ENCODE measurements at regions not wholly inside any gene's neighbourhood (a gene's known extent, or its start where the extent isn't known, plus 50 kb on each side); places are given as distances from the start of the nearest gene placed in this dataset.
"Not testable (repeated sequence)": the region's sequence is repeated elsewhere in the genome, so short reads cannot be mapped to it uniquely, and the experiment has no call there.

- Mint-ChIP-seq H3K27ac (ENCODE audit: unreplicated experiment) (peak overlapping the region; percentile 91), H3K4me3 (ENCODE audit: unreplicated experiment) (no peak overlapping the region), H3K9me3 (ENCODE audit: low read depth) (peaks cover 13% of the 10 kb centered on the region), H3K4me1 (ENCODE audit: low read depth) (peaks cover 47% of the 10 kb centered on the region), H3K27me3 (ENCODE audit: low read depth) (no peaks in the 10 kb centered on the region), H3K36me3 (ENCODE audit: low read depth) (peaks cover 15% of the 10 kb centered on the region)
- TF ChIP-seq CTCF (IDR thresholded peaks at IDR 0.05), result no peak
- DNase-seq (ENCODE audit: low spot score), result no peak
These were observed 51.5 kb downstream of the CRPPA start for GRCh38 chr7:16369855-16370254.

- Mint-ChIP-seq H3K27ac (ENCODE audit: unreplicated experiment) (peak overlapping the region; percentile 91), H3K4me1 (ENCODE audit: low read depth) (peaks cover 47% of the 10 kb centered on the region), H3K36me3 (ENCODE audit: low read depth) (peaks cover 15% of the 10 kb centered on the region), H3K9me3 (ENCODE audit: low read depth) (peaks cover 13% of the 10 kb centered on the region)
- H3K27me3 Mint-ChIP-seq (ENCODE audit: low read depth); DNase-seq (ENCODE audit: low spot score); H3K4me3 Mint-ChIP-seq (ENCODE audit: unreplicated experiment): not testable (repeated sequence)
These were observed 52.0 kb downstream of the CRPPA start for GRCh38 chr7:16369309-16369708.

- no peak for DNase-seq (ENCODE audit: low spot score)
- Mint-ChIP-seq H3K36me3 (ENCODE audit: low read depth) (peaks cover 15% of the 10 kb centered on the region), H3K9me3 (ENCODE audit: low read depth) (peaks cover 13% of the 10 kb centered on the region), H3K27me3 (ENCODE audit: low read depth) (no peaks in the 10 kb centered on the region), H3K4me3 (ENCODE audit: unreplicated experiment) (no peak overlapping the region), H3K27ac (ENCODE audit: unreplicated experiment) (peak overlapping the region; percentile 91), H3K4me1 (ENCODE audit: low read depth) (peaks cover 47% of the 10 kb centered on the region)
- TF ChIP-seq CTCF (IDR thresholded peaks at IDR 0.05), result no peak
These were observed 52.5 kb downstream of the CRPPA start for GRCh38 chr7:16368885-16369284.

- no peak for TF ChIP-seq CTCF (IDR thresholded peaks at IDR 0.05)
- Mint-ChIP-seq H3K27me3 (ENCODE audit: low read depth) (no peaks in the 10 kb centered on the region), H3K36me3 (ENCODE audit: low read depth) (peaks cover 6% of the 10 kb centered on the region), H3K9me3 (ENCODE audit: low read depth) (peaks cover 8% of the 10 kb centered on the region), H3K27ac (ENCODE audit: unreplicated experiment) (peak overlapping the region; percentile 73), H3K4me3 (ENCODE audit: unreplicated experiment) (no peak overlapping the region), H3K4me1 (ENCODE audit: low read depth) (peaks cover 47% of the 10 kb centered on the region)
- DNase-seq (ENCODE audit: low spot score), result no peak
These were observed 54.2 kb downstream of the CRPPA start for GRCh38 chr7:16367115-16367514.

- H3K27me3 Mint-ChIP-seq (ENCODE audit: low read depth), result no peaks in the 10 kb centered on the region
- peaks cover 46% of the 10 kb centered on the region for H3K4me1 Mint-ChIP-seq (ENCODE audit: low read depth)
- H3K27ac Mint-ChIP-seq (ENCODE audit: unreplicated experiment), result peak overlapping the region; percentile 36
- no peaks in the 10 kb centered on the region for H3K9me3 Mint-ChIP-seq (ENCODE audit: low read depth)
- DNase-seq (ENCODE audit: low spot score), result no peak
- no peak overlapping the region for H3K4me3 Mint-ChIP-seq (ENCODE audit: unreplicated experiment)
- TF ChIP-seq CTCF (IDR thresholded peaks at IDR 0.05), result no peak
- H3K36me3 Mint-ChIP-seq (ENCODE audit: low read depth), result peaks cover 3% of the 10 kb centered on the region
These were observed 55.4 kb downstream of the CRPPA start for GRCh38 chr7:16365952-16366351.

- TF ChIP-seq CTCF (IDR thresholded peaks at IDR 0.05), result no peak
- peaks cover 42% of the 10 kb centered on the region for H3K4me1 Mint-ChIP-seq (ENCODE audit: low read depth)
- no peak for DNase-seq (ENCODE audit: low spot score)
- no peaks in the 10 kb centered on the region for H3K9me3 Mint-ChIP-seq (ENCODE audit: low read depth)
- H3K27ac Mint-ChIP-seq (ENCODE audit: unreplicated experiment), result no peak overlapping the region
- H3K27me3 Mint-ChIP-seq (ENCODE audit: low read depth), result no peaks in the 10 kb centered on the region
- H3K36me3 Mint-ChIP-seq (ENCODE audit: low read depth), result peaks cover 3% of the 10 kb centered on the region
- no peak overlapping the region for H3K4me3 Mint-ChIP-seq (ENCODE audit: unreplicated experiment)
These were observed 56.2 kb downstream of the CRPPA start for GRCh38 chr7:16365177-16365576.

All from chondrocyte (in vitro differentiated cells).